Erythroblast (primary cell): ENCODE measurements at regions not wholly inside any gene's neighbourhood (a gene's known extent, or its start where the extent isn't known, plus 50 kb on each side); places are given as distances from the start of the nearest gene placed in this dataset.

Experiments used
- DNase-seq, 2 experiments: peaks; one replicate each; lab custom pipeline; 2025; lab: John Stamatoyannopoulos, UW
- GATA1 ChIP-seq: IDR thresholded peaks from 2 replicates; pipeline ENCODE4 v1.6.1; 2011; ENCODE audit warnings: low read depth, mild to moderate bottlenecking, control low read depth, low read length, moderate library complexity
- POLR2A ChIP-seq: IDR thresholded peaks from 2 replicates; pipeline ENCODE4 v1.6.1; 2011; ENCODE audit warnings: mild to moderate bottlenecking, low read length

DNA sequence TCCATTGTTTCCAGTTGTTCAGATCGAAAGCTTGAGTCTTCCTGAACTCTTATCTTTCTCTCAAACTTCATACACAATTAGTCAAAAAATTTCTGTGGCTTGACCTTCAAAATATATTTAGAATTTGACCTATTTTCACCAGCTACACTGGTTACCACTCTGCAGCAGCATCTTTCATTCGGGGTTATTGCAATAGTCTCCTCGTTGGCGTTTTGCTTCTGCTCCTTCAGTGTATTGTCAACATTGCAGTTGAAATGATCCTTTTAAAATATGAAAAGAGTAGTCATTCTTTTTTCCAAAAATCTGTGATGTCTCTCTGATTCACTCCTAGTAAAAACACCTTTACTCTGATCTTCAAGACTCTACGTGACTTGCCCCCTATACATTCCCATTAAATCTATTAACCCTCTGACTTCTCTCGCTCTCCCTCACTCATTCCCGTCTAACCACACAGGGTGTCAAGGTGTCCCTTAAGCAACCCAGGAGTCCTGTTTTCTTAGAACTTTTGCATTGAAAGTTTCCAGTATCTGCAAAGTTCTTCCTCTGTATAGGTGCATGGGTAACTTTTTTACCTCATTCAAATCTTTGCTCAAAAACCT is 480.2 kb upstream of the B3GALT2 start:
- DNase-seq = no peak
- TF ChIP-seq POLR2A = no peak
- no peak for TF ChIP-seq GATA1

DNA sequence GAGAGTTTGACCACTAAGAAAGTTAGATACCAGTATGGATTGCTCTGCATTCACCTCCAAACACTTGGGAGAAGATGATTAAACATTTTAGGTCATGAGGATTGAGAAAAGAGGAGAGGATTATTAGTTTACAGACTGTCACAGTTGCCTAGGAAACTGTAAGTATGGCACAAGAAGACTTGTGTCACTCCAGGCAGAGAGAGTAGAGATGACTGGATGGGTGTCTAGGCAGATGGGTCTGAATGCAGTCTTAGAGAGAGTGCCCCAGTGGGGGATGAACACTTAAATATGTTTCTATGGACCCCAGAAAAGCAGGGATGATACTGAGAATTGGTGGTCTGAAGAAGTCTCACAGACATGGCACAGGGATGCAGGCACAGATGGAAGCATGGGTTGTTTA is 477.6 kb upstream of the B3GALT2 start:
- DNase-seq = peak in 1 of 2 experiments; percentile 29
- TF ChIP-seq POLR2A (no peak), GATA1 (no peak)

DNA sequence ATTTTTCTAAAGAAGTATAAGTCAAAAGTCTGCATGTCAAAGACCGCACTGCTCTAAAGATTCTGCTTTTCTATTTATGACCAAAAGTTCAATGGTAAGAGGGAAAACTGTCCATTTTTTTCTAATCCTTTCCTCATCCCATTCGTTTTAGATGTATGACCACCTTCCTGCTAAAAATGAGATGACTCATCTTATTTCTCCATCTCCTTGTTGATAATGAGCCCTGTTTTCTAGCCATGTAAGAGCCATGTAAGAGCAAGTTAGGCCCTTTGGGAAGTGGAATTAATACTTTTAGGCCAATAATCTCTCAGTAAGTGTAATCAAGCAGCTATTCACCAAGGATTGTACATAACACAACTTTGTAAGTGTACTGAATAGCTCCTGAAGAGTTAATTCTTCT is 475.6 kb upstream of the B3GALT2 start:
- TF ChIP-seq GATA1 = no peak
- no peak for TF ChIP-seq POLR2A
- DNase-seq = no peak

DNA sequence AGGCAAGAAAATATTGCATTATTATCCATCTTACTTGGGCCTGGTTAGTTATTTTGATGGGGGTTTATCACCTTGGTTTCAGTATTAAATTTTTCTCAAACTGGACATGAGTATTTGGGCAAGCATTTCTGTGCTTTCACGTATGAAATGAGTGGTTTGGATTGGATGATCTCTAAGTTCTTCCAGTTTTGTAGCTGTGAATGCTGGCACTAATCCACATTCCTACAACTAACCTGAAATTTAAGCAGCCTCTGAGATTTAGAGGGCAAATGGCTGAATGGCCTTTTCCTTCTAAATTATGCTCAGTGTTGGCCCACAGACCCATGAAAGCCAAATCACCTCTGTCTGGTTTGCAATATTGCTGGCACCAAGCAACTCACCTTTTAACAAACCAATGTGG is 475.0 kb upstream of the B3GALT2 start:
- DNase-seq = no peak
- TF ChIP-seq POLR2A = no peak
- TF ChIP-seq GATA1 = no peak

DNA sequence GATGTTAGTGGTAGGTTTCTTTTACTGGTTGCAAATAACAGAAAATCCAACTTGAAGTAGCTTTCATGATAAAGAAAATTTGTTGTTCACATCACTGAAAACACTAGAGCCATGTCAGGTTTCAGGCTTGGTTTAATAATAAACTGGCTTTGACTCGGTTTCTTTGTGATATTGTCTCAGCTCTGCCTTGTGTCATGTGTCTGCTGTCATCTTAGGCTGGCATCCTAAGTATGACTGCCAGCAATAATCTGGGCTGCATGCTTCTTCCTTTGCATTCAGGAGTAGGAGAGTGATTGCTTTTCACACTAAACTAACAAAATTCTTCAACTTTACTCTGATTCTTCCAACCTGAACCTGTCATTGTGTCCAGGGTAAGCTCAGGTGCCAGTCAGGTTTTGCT is 474.0 kb upstream of the B3GALT2 start:
- DNase-seq = no peak
- TF ChIP-seq GATA1 = no peak
- no peak for TF ChIP-seq POLR2A

DNA sequence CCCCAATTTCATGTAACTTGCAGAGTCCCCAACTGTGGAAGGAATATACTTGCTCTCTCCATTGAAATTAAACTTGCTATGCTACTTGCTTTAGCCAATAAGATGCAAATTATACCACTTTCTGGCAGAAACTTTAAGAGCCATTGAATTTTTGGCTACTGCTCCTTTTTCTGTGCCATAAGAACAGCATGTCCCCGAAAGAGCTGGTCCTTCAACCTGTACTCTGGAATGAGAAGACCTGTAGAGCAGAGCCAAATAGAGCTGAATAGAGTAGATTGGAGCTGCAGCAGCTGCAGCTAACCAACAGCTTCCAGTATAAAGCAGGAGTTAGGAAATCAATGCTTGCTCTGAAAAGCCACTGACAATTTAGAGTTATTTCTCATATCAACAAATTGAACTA is 472.3 kb upstream of the B3GALT2 start:
- no peak for DNase-seq
- TF ChIP-seq GATA1 (no peak), POLR2A (no peak)

DNA sequence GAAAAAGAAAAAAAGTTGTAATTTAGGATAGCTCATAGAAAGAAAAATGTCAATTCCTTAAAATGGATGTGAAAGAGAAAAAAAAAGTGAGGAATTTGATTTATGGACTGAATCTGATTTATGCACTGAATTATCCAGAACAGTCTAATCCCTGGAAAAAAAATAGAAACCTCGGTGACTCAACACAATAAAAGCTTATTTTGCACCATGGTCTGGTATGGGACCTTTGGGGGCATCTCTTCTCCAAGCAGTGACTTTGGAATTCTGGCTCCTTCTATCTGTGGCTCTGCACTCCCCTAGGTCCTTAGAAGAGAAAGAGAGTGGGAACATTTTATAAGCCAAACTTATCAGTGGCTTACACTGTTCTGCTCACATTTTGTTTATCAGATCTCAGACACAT is 471.7 kb upstream of the B3GALT2 start:
- DNase-seq = peak in 1 of 2 experiments; percentile 42
- no peak for TF ChIP-seq POLR2A
- no peak for TF ChIP-seq GATA1

DNA sequence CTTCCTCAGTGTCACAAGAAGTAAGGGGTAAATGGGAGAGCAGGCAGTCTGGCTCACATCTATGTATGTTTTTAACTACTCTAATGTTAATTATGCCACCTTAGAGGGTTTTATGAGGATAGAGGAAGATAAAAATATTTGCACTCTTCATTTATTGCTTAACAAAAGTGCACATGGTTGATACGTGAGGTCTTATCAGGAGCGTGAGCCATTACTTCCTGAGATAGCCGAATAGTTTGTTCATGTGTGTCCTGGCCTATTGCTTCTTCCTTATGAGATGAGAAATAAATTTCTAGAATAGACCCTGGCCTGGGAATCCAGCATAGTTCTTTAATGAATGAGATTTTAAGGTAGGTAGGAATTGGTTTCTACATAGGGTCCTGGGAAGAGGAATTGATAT is 471.1 kb upstream of the B3GALT2 start:
- DNase-seq = no peak
- TF ChIP-seq POLR2A (no peak), GATA1 (no peak)

DNA sequence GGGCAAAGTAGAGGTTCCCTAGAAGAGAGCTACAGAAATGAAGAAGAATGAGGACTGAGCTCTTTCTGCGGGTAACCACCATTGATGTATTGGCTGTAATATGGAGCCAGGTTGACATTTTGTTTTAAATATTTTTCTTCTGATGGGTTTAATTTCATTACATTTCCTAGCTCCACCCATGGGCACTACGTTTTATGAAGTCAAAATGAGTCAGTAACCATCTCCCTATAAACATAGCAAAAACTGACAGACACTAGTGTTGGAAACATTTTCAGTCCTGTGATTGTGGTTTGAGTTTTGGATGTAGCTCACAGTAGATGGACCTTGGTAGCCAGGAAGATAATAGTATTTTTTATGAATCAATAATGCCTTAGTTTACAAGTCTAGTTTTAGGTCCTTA is 470.4 kb upstream of the B3GALT2 start:
- no peak for DNase-seq
- TF ChIP-seq POLR2A = no peak
- no peak for TF ChIP-seq GATA1

DNA sequence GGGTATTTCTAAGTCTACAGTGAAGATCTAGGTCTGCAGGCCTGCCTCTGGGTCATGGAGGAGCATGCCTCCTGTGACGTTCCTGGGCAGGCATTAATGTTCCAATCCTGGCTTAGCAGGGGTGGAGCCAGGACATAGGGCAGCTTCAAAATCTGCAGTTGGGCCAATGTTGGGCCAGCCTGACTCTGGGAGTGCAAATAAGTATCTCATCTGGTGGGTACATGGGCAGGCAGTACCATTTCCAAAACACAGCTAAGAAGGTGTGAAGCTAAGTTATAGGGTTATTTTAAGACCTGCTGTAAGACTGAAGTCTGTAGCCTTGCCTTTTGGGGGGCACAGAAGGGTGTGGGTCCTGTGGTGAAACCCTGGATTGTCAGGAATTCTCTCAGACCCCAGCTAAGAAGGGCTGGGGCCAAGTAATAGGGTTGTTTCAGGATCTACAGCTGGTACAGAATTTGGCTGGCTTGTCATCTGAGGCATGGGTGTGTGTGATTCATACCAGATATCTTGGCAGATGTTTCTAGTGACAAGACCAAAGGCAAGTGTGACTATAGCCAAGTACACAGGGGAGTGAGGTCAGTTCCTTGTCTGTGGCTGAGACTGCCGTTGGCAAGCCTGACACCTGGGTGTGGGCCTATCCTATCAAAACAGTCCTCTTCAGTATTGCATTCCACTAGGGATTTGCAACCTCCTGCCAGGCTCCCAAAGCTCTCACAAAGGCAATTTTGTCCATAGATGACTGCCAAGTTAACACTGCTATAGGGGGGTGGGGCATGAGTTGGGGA is 468.7 kb upstream of the B3GALT2 start:
- TF ChIP-seq GATA1 = no peak
- no peak for TF ChIP-seq POLR2A
- DNase-seq = peak; percentile 52 to 86

DNA sequence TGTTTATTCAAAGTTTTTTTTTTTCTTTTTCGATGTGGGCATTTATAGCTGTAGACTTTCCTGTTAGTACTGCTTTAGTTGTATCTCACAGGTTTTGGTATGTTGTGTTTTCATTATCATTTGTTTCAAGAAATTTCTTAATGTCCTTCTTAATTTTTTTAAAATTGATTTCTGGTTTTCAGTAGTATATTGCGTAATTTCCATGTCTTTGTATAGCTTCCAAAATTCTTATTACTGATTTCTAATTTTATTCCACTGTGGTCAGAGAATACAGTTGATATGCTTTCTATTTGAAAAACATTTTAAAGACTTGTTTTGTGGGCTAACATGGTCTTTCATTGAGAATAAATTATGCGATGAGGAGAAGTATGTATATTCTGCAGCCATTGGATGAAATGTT is 463.2 kb upstream of the B3GALT2 start:
- no peak for DNase-seq
- TF ChIP-seq GATA1 (no peak), POLR2A (no peak)

DNA sequence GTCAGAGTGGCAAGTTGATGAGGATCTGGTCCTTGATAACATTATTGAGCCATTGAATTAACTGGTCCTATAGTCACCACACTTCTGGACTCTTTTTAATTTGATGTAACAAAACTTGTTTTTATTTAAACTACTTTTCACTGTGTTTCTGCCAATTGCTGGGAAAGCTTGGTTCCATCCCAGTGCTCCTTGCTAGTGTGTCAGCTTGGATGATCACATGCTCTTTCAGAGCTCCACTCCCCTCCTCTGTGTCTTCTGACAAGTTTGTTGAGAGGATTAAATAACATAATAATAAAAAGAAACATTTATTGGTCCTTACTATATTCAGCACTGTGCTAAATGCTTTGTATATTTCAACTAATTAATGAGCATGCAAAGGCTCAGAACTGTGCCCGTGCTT is 448.5 kb upstream of the B3GALT2 start:
- TF ChIP-seq GATA1 (no peak), POLR2A (no peak)
- DNase-seq = no peak

DNA sequence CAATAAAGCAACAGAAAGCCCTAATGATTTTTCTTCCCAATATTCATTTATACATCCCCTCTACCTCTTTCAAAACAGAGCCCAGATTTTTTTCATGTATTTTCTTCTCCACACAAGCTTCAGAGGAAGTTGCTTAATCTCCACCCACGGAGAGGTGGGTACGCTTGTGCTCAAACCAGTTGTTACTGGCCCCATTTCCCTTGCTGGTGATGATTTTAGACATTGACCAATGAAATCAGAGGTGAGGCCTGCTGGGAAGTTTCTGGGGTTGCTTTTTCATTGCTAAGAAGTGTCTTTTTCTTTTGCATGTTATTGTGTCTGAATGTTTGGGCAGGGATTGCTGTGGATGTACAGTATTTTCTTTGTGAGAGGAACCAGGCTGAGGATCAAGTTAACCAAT is 448.1 kb upstream of the B3GALT2 start:
- TF ChIP-seq POLR2A = no peak
- no peak for TF ChIP-seq GATA1
- DNase-seq = no peak

DNA sequence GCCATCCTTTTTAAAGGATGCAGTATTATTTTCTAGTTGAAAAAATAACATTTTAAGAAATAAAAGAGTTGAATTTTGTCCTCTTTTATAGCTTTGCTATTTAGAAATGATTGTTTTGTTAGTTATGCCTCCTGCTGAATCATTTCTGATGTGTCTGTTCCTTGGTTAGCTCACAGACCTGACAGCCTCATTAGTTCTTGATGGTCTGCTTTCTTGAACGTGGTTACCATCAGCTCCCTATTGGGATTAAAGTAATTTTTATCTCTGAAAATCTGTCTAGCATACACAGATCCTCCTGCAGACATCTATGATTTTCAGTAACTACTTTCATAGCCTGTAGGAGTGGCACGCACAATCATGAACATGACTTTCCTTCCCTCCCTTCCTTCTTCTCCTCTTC is 447.6 kb upstream of the B3GALT2 start:
- DNase-seq = no peak
- TF ChIP-seq GATA1 (no peak), POLR2A (no peak)

DNA sequence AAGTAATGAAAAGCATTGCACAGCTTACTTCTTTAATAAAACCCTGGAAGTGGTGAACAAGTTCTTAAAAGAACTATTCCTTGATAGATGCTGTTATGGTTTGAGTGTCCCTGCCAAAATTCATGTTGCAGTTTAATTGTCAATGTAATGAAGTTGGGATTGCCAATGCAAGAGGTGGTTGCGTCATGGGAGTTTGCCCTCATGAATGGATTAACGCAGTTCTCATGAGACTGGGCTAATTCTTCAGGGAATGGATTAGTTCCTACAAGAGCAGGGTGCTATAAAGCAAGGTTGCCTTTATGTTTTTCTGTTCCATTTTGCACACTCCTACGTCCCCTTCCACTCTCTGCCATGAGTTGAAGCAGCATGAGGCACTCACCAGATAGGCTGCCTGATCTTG is 446.7 kb upstream of the B3GALT2 start:
- TF ChIP-seq POLR2A (no peak), GATA1 (no peak)
- no peak for DNase-seq
